Neuron (in vitro differentiated cells): ENCODE measurements at regions not wholly inside any gene's neighbourhood (a gene's known extent, or its start where the extent isn't known, plus 50 kb on each side); places are given as distances from the start of the nearest gene placed in this dataset.

Experiments
- H2AFZ ChIP-seq: one replicate; pipeline ENCODE4 v1.6.1; 2013; ENCODE audit warnings: low read depth, mild to moderate bottlenecking, inconsistent platforms, low read length, moderate library complexity
- H3K27me3 ChIP-seq: one replicate; pipeline ENCODE4 v1.6.1; 2013; ENCODE audit warnings: low read length; ENCODE audit not compliant: insufficient read depth
- H3K36me3 ChIP-seq: one replicate; pipeline ENCODE4 v1.6.1; 2013; ENCODE audit warnings: low read length; ENCODE audit not compliant: insufficient read depth
- H3K4me1 ChIP-seq: one replicate; pipeline ENCODE4 v1.6.1; 2013; ENCODE audit warnings: low read length; ENCODE audit not compliant: insufficient read depth
- H3K4me3 ChIP-seq: 2 replicates; pipeline ENCODE4 v1.5.1; 2013; ENCODE audit warnings: mild to moderate bottlenecking, low read length, moderate library complexity
- H3K9me3 ChIP-seq: one replicate; pipeline ENCODE4 v1.6.1; 2013; ENCODE audit warnings: low read length

DNA sequence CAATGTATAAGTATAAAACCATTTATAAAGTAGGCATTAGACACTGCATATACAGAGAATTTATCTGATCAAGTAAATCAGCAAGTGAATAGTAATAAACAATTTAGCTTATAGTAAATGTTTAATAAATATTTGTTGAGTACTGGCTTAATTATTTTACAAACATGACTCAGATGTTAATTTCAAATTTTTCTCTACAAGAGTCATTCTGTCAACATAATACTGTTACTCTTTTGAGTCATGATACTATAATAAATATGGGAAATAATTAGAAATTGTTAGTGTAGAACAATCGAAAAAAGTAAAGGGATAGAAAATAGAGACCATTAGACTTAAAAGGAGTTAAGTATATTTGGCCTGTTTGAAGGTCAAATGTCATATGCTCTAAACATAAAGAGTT, 133.6 kb upstream of the MC4R start:
- no peak overlapping the region for H3K4me3 ChIP-seq
- H3K9me3 ChIP-seq = no peaks in the 10 kb centered on the region
- no peaks in the 10 kb centered on the region for H3K4me1 ChIP-seq
- H3K36me3 ChIP-seq = no peaks in the 10 kb centered on the region
- no peak overlapping the region for H2AFZ ChIP-seq
- no peaks in the 10 kb centered on the region for H3K27me3 ChIP-seq

GRCh38 chr18:60506682-60507081, 134.1 kb upstream of the MC4R start:
- Histone ChIP-seq H3K36me3 (no peaks in the 10 kb centered on the region), H3K9me3 (no peaks in the 10 kb centered on the region), H3K4me3 (no peak overlapping the region), H2AFZ (no peak overlapping the region), H3K27me3 (no peaks in the 10 kb centered on the region), H3K4me1 (no peaks in the 10 kb centered on the region)

GRCh38 chr18:60508108-60508507, 135.5 kb upstream of the MC4R start:
- Histone ChIP-seq H3K4me3 (no peak overlapping the region), H3K36me3 (no peaks in the 10 kb centered on the region), H3K9me3 (no peaks in the 10 kb centered on the region), H3K4me1 (no peaks in the 10 kb centered on the region), H2AFZ (no peak overlapping the region), H3K27me3 (no peaks in the 10 kb centered on the region)

DNA sequence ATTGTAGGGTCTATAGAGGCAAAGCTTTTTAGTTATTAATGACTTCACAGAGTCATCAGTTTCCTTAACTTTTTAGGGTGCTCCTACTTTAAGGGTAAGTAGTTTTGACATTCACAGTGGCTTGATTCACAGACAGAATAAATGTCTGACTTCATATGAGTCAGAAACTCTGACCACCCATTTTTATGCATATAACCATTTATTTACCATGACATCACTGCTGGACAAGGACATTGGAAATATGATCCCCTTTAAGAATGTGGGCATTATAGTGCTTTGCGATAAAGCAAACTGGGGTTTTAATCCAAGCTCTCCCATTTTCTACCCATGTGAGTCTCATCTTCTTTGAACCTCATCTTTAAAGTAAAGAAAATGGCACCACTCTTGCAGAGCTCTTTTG, 162.0 kb upstream of the MC4R start:
- H3K4me1 ChIP-seq = no peaks in the 10 kb centered on the region
- H3K9me3 ChIP-seq = no peaks in the 10 kb centered on the region
- H3K27me3 ChIP-seq = no peaks in the 10 kb centered on the region
- no peak overlapping the region for H2AFZ ChIP-seq
- H3K4me3 ChIP-seq = no peak overlapping the region
- no peaks in the 10 kb centered on the region for H3K36me3 ChIP-seq

- H3K4me1 ChIP-seq = no peaks in the 10 kb centered on the region
- no peaks in the 10 kb centered on the region for H3K9me3 ChIP-seq
- no peaks in the 10 kb centered on the region for H3K36me3 ChIP-seq
- no peak overlapping the region for H3K4me3 ChIP-seq
- H2AFZ ChIP-seq = no peak overlapping the region
- H3K27me3 ChIP-seq = no peaks in the 10 kb centered on the region
Measured at GRCh38 chr18:60537074-60537473, 164.5 kb upstream of the MC4R start.

DNA sequence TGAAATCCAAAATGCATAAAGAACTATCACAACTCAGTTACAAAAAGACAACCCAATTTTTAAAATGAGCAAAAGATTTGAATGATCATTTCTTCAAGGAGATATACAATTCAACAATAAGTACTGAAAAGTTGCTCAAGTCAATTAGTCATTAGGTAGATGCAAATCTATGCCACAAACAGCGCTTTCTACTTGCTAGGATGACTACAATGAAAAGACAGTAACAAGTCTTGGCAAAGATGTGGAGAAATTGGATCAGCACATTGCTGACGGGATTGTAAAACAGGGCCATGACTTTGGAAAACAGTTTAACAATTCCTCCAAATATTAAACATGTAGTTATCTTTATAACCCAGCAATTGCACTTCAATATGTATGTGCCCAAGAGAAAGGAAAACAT, 166.3 kb upstream of the MC4R start:
- H3K4me1 ChIP-seq = no peaks in the 10 kb centered on the region
- no peak overlapping the region for H3K4me3 ChIP-seq
- no peaks in the 10 kb centered on the region for H3K9me3 ChIP-seq
- H3K36me3 ChIP-seq = no peaks in the 10 kb centered on the region
- no peaks in the 10 kb centered on the region for H3K27me3 ChIP-seq
- no peak overlapping the region for H2AFZ ChIP-seq

DNA sequence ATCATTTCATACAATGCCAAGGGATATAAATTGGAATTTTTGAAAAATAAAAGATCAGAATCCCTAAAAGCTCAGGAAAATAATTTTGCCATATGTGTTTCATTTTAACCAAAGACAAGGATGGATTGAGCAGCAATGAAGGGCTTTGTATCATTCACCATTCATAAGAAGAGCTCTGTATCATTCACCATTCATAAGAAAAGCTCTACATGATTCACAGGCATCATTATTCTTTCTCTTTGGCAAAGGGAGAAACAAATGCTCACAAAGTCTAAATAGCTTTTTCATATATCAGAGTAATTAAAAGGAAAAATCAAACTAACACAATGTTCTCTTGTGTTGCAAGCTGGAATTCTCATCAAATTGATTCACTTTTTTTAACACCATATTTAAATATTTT, 169.1 kb upstream of the MC4R start:
- H3K27me3 ChIP-seq = no peaks in the 10 kb centered on the region
- no peak overlapping the region for H2AFZ ChIP-seq
- H3K4me1 ChIP-seq = no peaks in the 10 kb centered on the region
- no peaks in the 10 kb centered on the region for H3K9me3 ChIP-seq
- H3K4me3 ChIP-seq = no peak overlapping the region
- H3K36me3 ChIP-seq = no peaks in the 10 kb centered on the region

- Histone ChIP-seq H3K4me3 (no peak overlapping the region), H3K27me3 (no peaks in the 10 kb centered on the region), H3K9me3 (no peaks in the 10 kb centered on the region), H3K4me1 (no peaks in the 10 kb centered on the region), H3K36me3 (no peaks in the 10 kb centered on the region), H2AFZ (no peak overlapping the region)
Measured at GRCh38 chr18:60543646-60544045, 171.1 kb upstream of the MC4R start.

DNA sequence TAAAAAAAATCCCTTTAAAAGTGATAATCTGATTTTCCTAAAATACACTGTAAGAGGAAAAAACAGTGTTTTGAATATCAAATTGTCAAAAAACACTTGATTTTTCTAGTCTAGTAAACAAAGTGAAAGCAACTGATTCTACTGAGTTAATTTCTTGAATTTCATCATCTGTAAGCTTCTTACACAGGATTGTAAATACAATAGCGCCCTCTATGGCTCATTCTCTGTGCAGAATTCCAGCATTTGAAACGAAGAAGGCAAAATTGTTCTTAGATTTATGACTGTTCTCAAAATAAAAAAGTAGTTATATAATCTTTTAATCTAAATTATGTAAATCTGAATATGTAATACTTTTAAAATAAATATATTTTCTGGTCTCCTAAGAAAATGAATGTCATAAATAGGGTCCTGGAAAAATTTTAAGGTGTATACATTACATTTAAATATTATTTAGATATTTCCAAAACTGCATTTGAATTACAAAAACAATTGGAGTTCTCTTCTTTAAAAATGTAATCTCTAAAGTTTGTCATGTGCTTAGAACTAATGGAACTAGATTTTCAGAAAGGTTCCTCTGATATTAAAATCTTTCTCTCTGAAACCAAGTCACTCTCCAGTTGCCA, 176.9 kb upstream of the MC4R start:
- Histone ChIP-seq H2AFZ (no peak overlapping the region), H3K9me3 (no peaks in the 10 kb centered on the region), H3K27me3 (no peaks in the 10 kb centered on the region), H3K4me3 (no peak overlapping the region), H3K4me1 (no peaks in the 10 kb centered on the region), H3K36me3 (no peaks in the 10 kb centered on the region)

DNA sequence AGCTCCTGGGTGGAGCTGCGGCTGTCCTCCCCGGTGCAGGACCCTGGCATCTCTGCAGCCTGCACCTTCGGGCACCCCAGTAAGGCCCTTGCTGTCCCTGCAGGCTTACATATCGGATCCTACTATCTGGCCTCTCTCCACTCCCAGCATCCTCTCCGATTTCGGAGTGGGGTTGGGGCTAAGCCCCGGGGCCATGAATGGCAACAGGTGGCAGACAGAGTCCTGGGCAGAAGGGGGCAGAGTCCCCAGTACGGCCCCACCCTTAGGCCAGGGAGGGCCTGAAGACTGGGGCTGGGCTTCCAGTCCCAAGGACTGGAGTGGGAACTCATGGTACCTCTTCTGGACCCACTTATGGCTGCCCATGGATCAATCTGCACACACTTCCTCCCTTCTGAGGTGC, 180.4 kb upstream of the MC4R start:
- Histone ChIP-seq H3K27me3 (no peaks in the 10 kb centered on the region), H3K9me3 (no peaks in the 10 kb centered on the region), H3K36me3 (no peaks in the 10 kb centered on the region), H2AFZ (no peak overlapping the region), H3K4me1 (no peaks in the 10 kb centered on the region), H3K4me3 (no peak overlapping the region)

DNA sequence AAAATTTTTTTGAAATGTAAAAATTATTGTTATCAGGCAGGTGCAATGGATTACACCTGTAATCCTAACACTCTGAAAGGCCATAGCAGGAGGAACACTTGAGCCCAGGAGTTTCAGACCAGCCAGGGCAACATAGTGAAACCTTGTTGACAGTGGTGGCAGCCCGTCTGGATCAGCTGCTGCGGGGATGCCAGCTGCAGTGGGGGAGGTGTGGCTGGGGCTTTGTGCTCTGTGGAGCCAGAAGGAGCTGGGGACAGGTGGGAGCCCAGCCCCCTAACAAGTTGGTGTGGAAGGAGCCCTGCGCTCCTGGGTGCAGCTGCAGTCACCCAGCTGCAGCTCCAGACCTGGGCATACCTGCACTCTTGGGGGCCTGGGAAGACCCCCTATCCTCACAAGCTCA, 182.4 kb upstream of the MC4R start:
- Histone ChIP-seq H3K36me3 (no peaks in the 10 kb centered on the region), H2AFZ (no peak overlapping the region), H3K27me3 (no peaks in the 10 kb centered on the region), H3K4me3 (no peak overlapping the region), H3K9me3 (no peaks in the 10 kb centered on the region), H3K4me1 (peaks cover 4% of the 10 kb centered on the region)

DNA sequence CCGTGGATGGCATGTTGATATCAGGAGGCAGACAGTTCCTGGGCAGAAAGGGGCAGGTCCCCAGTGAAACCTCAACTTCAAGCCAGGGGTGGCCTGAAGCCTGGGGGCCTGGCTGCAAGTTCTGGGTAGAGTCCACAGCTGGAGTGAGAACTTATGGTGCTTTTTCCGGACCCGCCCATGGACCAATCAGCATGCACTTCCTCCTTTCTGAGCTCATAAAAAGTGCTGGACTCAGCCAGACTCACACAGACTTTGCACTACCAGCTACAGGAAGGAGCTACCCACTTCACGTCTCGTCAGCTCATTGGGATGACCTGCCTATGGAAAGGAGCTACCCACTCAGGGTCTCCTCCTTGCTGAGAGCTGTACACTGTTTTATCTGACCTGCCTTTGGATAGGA, 183.1 kb upstream of the MC4R start:
- Histone ChIP-seq H3K27me3 (no peaks in the 10 kb centered on the region), H3K36me3 (no peaks in the 10 kb centered on the region), H3K9me3 (no peaks in the 10 kb centered on the region), H2AFZ (no peak overlapping the region), H3K4me1 (peaks cover 11% of the 10 kb centered on the region), H3K4me3 (no peak overlapping the region)

- peaks cover 17% of the 10 kb centered on the region for H3K4me1 ChIP-seq
- H2AFZ ChIP-seq = no peak overlapping the region
- H3K4me3 ChIP-seq = no peak overlapping the region
- H3K9me3 ChIP-seq = no peaks in the 10 kb centered on the region
- no peaks in the 10 kb centered on the region for H3K27me3 ChIP-seq
- no peaks in the 10 kb centered on the region for H3K36me3 ChIP-seq
Measured at GRCh38 chr18:60556326-60556725, 183.8 kb upstream of the MC4R start.

DNA sequence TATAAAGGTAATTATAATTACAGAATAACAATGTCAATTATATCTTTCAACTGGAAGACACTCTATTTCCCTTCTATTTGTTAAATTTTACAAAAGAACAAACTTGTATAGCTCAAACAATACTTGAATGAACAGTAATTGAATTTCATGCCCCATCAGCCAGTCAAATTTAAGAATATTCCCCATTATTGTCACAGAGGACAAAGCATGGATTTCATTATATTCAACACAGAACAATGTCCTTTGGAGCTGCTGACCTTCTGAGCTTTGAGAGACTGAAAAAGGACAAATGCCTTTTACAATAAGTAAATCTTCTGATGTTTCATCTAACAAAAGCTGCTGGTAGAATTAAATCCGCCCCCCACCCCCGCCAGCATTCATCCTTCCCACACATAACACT, 187.5 kb upstream of the MC4R start:
- no peaks in the 10 kb centered on the region for H3K9me3 ChIP-seq
- no peaks in the 10 kb centered on the region for H3K36me3 ChIP-seq
- no peak overlapping the region for H2AFZ ChIP-seq
- H3K4me3 ChIP-seq = no peak overlapping the region
- H3K4me1 ChIP-seq = peaks cover 18% of the 10 kb centered on the region
- H3K27me3 ChIP-seq = no peaks in the 10 kb centered on the region
